ENCODE measurements at regions not wholly inside any gene's neighbourhood (a gene's known extent, or its start where the extent isn't known, plus 50 kb on each side); places are given as distances from the start of the nearest gene placed in this dataset.

DNA sequence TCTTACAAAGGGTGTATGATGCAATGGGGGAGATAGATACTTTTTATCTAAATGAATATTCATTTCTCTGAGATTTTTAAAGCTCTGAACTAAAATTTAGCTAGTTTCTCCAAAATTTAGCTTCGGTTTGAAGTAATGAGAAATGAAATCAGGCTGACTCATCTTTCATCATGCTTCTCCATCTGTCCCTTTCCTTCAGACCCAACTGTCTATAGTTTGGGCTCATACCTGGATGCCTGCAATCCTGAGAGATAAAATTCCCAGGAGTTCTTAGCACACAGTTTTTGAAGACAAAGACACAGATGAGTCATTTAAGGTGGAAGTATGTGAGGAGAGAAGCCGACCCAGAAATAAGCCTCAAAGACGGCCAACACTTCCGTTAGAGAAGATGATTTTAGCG is 336.4 kb upstream of the CDH20 start:
- no peak for TF ChIP-seq SP1 (IDR thresholded peaks at IDR 0.05)
- no peak for TF ChIP-seq YY1 (IDR thresholded peaks at IDR 0.05)
- no peak for TF ChIP-seq HNF4A (conservative IDR thresholded peaks at IDR 0.05)
- no peak for TF ChIP-seq GABPA (IDR thresholded peaks at IDR 0.05 in 1 of 2, conservative IDR thresholded peaks at IDR 0.05 in 1 of 2)
- TF ChIP-seq, protein P1, sequence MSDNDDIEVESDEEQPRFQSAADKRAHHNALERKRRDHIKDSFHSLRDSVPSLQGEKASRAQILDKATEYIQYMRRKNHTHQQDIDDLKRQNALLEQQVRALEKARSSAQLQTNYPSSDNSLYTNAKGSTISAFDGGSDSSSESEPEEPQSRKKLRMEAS (IDR thresholded peaks at IDR 0.05) = no peak
- no peak for TF ChIP-seq RAD21 (IDR thresholded peaks at IDR 0.05)
- TF ChIP-seq HNF4G (IDR thresholded peaks at IDR 0.05) = no peak
- TF ChIP-seq, protein P2, sequence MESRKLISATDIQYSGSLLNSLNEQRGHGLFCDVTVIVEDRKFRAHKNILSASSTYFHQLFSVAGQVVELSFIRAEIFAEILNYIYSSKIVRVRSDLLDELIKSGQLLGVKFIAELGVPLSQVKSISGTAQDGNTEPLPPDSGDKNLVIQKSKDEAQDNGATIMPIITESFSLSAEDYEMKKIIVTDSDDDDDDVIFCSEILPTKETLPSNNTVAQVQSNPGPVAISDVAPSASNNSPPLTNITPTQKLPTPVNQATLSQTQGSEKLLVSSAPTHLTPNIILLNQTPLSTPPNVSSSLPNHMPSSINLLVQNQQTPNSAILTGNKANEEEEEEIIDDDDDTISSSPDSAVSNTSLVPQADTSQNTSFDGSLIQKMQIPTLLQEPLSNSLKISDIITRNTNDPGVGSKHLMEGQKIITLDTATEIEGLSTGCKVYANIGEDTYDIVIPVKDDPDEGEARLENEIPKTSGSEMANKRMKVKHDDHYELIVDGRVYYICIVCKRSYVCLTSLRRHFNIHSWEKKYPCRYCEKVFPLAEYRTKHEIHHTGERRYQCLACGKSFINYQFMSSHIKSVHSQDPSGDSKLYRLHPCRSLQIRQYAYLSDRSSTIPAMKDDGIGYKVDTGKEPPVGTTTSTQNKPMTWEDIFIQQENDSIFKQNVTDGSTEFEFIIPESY (IDR thresholded peaks at IDR 0.05) = no peak
- TF ChIP-seq, protein P3, sequence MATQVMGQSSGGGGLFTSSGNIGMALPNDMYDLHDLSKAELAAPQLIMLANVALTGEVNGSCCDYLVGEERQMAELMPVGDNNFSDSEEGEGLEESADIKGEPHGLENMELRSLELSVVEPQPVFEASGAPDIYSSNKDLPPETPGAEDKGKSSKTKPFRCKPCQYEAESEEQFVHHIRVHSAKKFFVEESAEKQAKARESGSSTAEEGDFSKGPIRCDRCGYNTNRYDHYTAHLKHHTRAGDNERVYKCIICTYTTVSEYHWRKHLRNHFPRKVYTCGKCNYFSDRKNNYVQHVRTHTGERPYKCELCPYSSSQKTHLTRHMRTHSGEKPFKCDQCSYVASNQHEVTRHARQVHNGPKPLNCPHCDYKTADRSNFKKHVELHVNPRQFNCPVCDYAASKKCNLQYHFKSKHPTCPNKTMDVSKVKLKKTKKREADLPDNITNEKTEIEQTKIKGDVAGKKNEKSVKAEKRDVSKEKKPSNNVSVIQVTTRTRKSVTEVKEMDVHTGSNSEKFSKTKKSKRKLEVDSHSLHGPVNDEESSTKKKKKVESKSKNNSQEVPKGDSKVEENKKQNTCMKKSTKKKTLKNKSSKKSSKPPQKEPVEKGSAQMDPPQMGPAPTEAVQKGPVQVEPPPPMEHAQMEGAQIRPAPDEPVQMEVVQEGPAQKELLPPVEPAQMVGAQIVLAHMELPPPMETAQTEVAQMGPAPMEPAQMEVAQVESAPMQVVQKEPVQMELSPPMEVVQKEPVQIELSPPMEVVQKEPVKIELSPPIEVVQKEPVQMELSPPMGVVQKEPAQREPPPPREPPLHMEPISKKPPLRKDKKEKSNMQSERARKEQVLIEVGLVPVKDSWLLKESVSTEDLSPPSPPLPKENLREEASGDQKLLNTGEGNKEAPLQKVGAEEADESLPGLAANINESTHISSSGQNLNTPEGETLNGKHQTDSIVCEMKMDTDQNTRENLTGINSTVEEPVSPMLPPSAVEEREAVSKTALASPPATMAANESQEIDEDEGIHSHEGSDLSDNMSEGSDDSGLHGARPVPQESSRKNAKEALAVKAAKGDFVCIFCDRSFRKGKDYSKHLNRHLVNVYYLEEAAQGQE (IDR thresholded peaks at IDR 0.05) = no peak
- TF ChIP-seq, protein P4, sequence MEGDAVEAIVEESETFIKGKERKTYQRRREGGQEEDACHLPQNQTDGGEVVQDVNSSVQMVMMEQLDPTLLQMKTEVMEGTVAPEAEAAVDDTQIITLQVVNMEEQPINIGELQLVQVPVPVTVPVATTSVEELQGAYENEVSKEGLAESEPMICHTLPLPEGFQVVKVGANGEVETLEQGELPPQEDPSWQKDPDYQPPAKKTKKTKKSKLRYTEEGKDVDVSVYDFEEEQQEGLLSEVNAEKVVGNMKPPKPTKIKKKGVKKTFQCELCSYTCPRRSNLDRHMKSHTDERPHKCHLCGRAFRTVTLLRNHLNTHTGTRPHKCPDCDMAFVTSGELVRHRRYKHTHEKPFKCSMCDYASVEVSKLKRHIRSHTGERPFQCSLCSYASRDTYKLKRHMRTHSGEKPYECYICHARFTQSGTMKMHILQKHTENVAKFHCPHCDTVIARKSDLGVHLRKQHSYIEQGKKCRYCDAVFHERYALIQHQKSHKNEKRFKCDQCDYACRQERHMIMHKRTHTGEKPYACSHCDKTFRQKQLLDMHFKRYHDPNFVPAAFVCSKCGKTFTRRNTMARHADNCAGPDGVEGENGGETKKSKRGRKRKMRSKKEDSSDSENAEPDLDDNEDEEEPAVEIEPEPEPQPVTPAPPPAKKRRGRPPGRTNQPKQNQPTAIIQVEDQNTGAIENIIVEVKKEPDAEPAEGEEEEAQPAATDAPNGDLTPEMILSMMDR (IDR thresholded peaks at IDR 0.05; ENCODE audit: low read depth, low read length, missing input control) = no peak
- no peak for TF ChIP-seq JUND (IDR thresholded peaks at IDR 0.05)
- no peak for TF ChIP-seq EGR1 (IDR thresholded peaks at IDR 0.05; ENCODE audit: low read depth in 2 of 2)
- no peak for TF ChIP-seq FOXA2 (IDR thresholded peaks at IDR 0.05)
- TF ChIP-seq NR2F2 (IDR thresholded peaks at IDR 0.05) = no peak
- TF ChIP-seq, protein P5, sequence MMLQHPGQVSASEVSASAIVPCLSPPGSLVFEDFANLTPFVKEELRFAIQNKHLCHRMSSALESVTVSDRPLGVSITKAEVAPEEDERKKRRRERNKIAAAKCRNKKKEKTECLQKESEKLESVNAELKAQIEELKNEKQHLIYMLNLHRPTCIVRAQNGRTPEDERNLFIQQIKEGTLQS (IDR thresholded peaks at IDR 0.05) = no peak
- no peak for TF ChIP-seq TAF1 (conservative IDR thresholded peaks at IDR 0.05)
- Histone ChIP-seq H3K4me3 (ENCODE audit: low read depth in 1 of 3, low read length in 3 of 3) (no peak overlapping the region), H3K9me3 (ENCODE audit: control insufficient read depth in 4 of 4, low read length in 3 of 4) (no peaks in the 10 kb centered on the region), H3K4me1 (ENCODE audit: control insufficient read depth in 4 of 4, insufficient read depth in 4 of 4, low read length in 3 of 4) (no peaks in the 10 kb centered on the region), H3K27ac (ENCODE audit: low read depth in 1 of 2, low read length in 2 of 2) (no peak overlapping the region), H3K27me3 (ENCODE audit: control insufficient read depth in 4 of 4, insufficient read depth in 4 of 4, low read length in 3 of 4) (no peaks in the 10 kb centered on the region), H3K36me3 (ENCODE audit: control insufficient read depth in 4 of 4, insufficient read depth in 3 of 4, low read depth in 1 of 4, low read length in 3 of 4) (no peaks in the 10 kb centered on the region), H3K9ac (ENCODE audit: low read depth in 1 of 2, low read length in 2 of 2) (no peak overlapping the region)
- DNase-seq (ENCODE audit: low spot score) = no peak
- whole genome bisulfite sequencing = 79% methylated on average over 5 of the region's 5 CpGs

DNA sequence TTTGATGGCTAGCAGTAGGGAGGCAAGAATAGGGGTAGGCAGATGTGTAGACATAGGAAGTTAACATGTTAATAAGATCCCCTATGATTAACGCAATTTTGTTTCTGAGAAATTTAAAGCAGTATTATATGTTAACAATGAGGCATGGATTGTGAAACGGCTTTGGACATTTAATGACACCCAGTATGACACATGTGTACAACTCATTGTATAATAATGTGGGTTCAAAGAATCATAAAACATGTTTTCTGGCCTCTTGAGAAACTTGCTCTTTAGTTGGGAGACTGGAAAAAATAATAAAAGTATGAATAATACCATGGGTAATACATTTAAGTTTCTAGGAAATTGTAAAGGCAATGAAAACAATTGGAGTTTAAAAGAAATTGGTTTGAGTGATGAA is 332.1 kb upstream of the CDH20 start:
- H3K9ac ChIP-seq (ENCODE audit: low read depth in 1 of 2, low read length in 2 of 2) = no peak overlapping the region
- TF ChIP-seq SP1 (IDR thresholded peaks at IDR 0.05) (no peak), RXRA (IDR thresholded peaks at IDR 0.05) (no peak), HNF4A (conservative IDR thresholded peaks at IDR 0.05) (no peak), EGR1 (IDR thresholded peaks at IDR 0.05; ENCODE audit: low read depth in 2 of 2) (no peak), GABPA (IDR thresholded peaks at IDR 0.05 in 1 of 2, conservative IDR thresholded peaks at IDR 0.05 in 1 of 2) (no peak), HNF4G (IDR thresholded peaks at IDR 0.05) (no peak), JUND (IDR thresholded peaks at IDR 0.05) (no peak), NR2F2 (IDR thresholded peaks at IDR 0.05) (no peak), TAF1 (conservative IDR thresholded peaks at IDR 0.05) (no peak)
- TF ChIP-seq, protein P3 (IDR thresholded peaks at IDR 0.05) = no peak
- TF ChIP-seq, protein P4 (IDR thresholded peaks at IDR 0.05; ENCODE audit: low read depth, low read length, missing input control) = no peak
- no peaks in the 10 kb centered on the region for H3K36me3 ChIP-seq (ENCODE audit: control insufficient read depth in 4 of 4, insufficient read depth in 3 of 4, low read depth in 1 of 4, low read length in 3 of 4)
- H3K4me1 ChIP-seq (ENCODE audit: control insufficient read depth in 4 of 4, insufficient read depth in 4 of 4, low read length in 3 of 4) = no peaks in the 10 kb centered on the region
- no peaks in the 10 kb centered on the region for H3K9me3 ChIP-seq (ENCODE audit: control insufficient read depth in 4 of 4, low read length in 3 of 4)
- H3K27ac ChIP-seq (ENCODE audit: low read depth in 1 of 2, low read length in 2 of 2) = no peak overlapping the region
- DNase-seq (ENCODE audit: low spot score) = no peak
- WGBS = 78% methylated on average over 2 of the region's 2 CpGs
- H3K4me3 ChIP-seq (ENCODE audit: low read depth in 1 of 3, low read length in 3 of 3) = no peak overlapping the region
- no peaks in the 10 kb centered on the region for H3K27me3 ChIP-seq (ENCODE audit: control insufficient read depth in 4 of 4, insufficient read depth in 4 of 4, low read length in 3 of 4)
